ENCODE measurements at regions not wholly inside any gene's neighbourhood (a gene's known extent, or its start where the extent isn't known, plus 50 kb on each side); places are given as distances from the start of the nearest gene placed in this dataset.
A peak's percentile ranks its signal among the peaks of the same experiment; 100 is the strongest.
"Not testable (repeated sequence)": the region's sequence is repeated elsewhere in the genome, so short reads cannot be mapped to it uniquely, and the experiment has no call there.

DNA sequence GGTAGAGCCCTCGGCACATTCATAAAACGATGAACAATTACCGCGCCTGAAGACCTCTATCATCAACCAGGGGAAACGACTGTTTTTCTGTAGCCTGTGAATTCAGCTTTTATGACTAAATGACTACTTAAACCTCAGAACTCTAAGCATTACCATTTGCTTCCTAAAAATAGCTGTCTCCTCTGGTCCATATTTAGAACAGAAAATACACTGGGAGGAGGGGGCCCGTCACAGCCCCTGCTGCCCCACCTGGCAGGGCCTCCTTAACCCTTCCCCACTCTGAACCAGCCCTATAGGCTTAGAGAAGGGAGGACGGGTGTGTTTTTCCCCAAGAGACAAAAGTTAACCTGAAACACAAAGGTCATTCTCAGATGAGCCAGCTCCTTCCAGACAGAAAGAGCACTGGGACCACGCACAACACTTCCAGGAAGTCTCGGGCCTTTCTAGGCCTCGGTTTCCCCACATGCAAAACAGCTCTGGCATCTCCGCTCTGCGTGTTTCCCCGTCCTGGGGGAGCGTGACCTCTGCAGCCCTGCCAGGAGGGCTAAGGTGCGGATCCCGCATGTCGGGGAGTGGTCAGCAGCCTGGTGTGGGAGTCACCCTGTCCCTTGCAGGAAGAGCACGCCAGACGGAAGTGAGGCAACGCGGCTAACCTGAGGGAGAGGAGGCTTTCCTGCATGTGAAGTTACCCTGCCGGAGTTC is 193.9 kb downstream of the DLL1 start:
- DNase-seq (ENCODE audit: low read depth): no peak

DNA sequence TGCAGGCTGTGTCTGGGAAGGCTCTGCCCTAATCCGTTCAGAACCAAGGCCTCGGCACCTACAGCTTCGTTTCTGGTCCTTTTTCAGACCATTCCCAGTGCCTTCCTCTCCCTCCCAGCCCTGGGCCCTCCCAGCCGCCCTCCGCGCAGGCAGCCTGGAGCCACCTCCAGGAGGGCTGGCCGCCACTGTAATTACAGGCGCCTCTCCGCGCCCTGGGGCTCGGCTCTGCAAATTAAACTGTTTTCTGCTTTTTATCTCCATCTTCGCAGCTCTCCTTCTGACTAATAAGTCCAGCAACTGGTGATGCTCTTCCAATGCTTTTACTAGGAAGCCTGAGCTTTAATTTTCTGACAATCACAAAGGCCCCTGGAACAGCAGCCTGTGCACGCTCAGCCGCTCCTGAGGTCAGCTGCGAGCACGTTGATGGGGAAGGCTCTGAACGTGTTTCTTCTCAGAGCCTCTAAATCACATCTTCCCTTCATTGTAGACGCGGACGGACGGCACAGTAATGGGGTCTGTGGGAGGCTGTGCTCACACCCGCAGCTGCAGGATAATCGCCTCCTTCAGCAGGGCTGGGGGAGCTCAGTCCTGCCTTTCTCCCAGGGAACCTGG is 194.6 kb downstream of the DLL1 start:
- DNase-seq (ENCODE audit: low read depth): no peak

- no peak for DNase-seq (ENCODE audit: low read depth)
These were observed 195.5 kb downstream of the DLL1 start for GRCh38 chr6:170095273-170095981.

GRCh38 chr6:170094686-170095272 is 196.1 kb downstream of the DLL1 start:
- no peak for DNase-seq (ENCODE audit: low read depth)

DNA sequence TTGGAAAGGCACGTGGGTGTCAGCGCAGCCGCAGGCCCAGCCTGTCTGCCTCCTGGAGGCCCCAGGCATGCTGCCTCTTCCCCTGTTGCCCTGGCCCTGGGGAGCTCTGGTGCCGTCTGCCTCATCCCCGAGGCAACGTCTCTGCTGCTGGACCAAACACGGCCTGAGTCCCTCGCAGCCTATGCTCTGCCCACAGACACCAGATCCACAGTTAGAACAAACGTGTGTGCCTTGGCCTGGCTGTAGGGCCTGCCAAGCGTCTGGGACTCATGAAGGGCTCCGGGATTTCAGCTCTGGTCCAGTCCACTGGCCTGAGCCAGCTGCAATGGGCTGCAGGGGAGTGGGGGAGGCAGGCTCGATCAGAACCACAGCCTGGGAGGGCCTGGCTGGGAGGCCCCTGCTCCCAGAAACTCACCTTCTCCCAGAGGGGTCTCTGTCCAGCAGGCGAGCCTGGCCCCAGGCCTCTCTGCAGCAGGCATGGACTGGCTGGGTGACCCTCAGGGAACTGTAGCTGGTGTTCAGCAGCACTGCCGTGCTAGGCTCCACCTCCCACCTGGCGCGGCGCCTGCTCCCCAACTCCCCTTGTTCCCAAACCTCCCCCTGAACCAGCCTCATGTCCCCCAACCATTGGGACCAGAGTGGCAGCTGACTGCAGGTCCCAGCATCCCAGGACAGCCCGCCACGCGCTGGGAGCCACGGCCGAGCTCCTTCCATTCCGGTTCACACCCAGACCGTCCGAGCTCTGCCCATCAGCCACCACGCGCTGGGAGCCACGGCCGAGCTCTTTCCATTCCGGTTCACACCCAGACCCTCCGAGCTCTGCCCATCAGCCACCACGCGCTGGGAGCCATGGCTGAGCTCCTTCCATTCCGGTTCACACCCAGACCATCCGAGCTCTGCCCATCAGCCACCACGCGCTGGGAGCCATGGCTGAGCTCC is 197.0 kb downstream of the DLL1 start:
- DNase-seq (ENCODE audit: low read depth): no peak

DNA sequence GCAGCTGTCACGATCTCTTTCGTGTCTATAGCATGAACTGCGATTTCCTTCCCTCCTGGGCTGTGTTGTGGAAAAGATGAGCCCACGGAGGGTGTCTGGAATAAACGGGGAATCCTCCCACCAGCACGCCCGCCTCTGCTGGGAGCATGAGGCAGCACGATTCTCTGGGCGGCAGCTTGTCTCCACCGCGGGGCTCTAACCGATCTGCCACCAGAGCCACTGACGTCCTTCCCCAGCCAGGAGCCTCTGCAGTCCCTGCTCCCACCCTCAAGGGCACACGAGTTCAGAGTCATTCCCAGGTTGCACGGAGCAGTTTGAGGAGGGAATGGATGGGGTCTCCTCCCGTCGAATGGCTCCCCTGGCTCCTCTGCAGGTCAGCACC is 197.6 kb downstream of the DLL1 start:
- DNase-seq (ENCODE audit: low read depth): no peak

DNA sequence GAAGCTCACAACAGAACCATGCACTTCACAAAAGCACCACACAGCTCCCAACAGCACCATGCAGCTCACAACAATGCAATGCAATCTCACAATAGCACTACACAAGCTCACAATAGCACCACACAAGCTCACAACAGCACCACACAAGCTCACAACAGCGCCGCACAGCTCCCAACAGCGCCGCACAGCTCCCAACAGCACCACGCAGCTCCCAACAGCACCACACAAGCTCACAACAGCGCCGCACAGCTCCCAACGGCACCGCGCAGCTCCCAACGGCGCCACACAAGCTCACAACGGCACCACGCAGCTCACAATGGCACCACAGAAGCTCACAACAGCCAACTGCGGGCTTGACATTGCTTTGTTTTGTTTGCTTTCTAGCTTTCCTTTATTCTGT is 198.1 kb downstream of the DLL1 start:
- DNase-seq (ENCODE audit: low read depth): no peak

- no peak for DNase-seq (ENCODE audit: low read depth)
These were observed 199.0 kb downstream of the DLL1 start for GRCh38 chr6:170091639-170092579.

GRCh38 chr6:170091000-170091638 is 199.8 kb downstream of the DLL1 start:
- no peak for DNase-seq (ENCODE audit: low read depth)

GRCh38 chr6:170090561-170090960 is 200.3 kb downstream of the DLL1 start:
- DNase-seq (ENCODE audit: low read depth): no peak

DNA sequence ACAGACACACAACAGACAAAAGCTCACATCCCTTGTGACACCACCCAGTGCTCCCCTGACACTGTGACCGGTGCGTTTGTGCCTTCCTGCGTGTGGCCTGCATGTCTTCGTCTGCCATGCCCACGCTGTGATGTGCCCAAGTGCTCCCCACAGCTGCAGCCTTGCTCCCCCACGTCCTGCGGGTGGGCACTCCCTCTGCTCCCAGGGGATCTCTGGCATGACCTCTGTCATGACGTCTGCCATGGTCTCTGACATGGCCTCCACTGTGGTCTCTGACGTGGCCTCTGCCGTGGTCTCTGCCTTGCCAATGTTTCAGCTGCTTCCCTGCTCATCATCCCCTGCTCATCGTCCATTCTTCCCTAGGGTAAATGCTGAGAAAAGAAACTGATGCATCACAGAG is 200.9 kb downstream of the DLL1 start:
- DNase-seq (ENCODE audit: low read depth): no peak

GRCh38 chr6:170088582-170088955 is 202.3 kb downstream of the DLL1 start:
- DNase-seq (ENCODE audit: low read depth): no peak

- DNase-seq (ENCODE audit: low read depth): peak; percentile 29
These were observed 202.8 kb downstream of the DLL1 start for GRCh38 chr6:170087941-170088581.

- DNase-seq (ENCODE audit: low read depth): not testable (repeated sequence)
These were observed 203.5 kb downstream of the DLL1 start for GRCh38 chr6:170087421-170087780.

- DNase-seq (ENCODE audit: low read depth): no peak
These were observed 204.0 kb downstream of the DLL1 start for GRCh38 chr6:170086639-170087420.

- DNase-seq (ENCODE audit: low read depth): no peak
These were observed 205.1 kb downstream of the DLL1 start for GRCh38 chr6:170085475-170086401.

- no peak for DNase-seq (ENCODE audit: low read depth)
These were observed 206.6 kb downstream of the DLL1 start for GRCh38 chr6:170084166-170084730.
